CD4-positive, alpha-beta T cell (primary cell): ENCODE measurements at regions not wholly inside any gene's neighbourhood (a gene's known extent, or its start where the extent isn't known, plus 50 kb on each side); places are given as distances from the start of the nearest gene placed in this dataset.

Source experiments
- ATAC-seq: fragments of 200-7000 bp; cut with Tn5 transposase; one replicate; pipeline ENCODE4 v1.10.0; 2022; ENCODE audit warnings: mild to moderate bottlenecking; ENCODE audit not compliant: poor library complexity
- CTCF ChIA-PET: fragments of 350-600 bp; sonication (Branson Sonifier 250); formaldehyde crosslinking; loops from one replicate; lab custom pipeline; 2021; ENCODE audit warnings: antibody characterized with exemption, inconsistent platforms; lab: Charles Lee
- POLR2A ChIA-PET: fragments of 350-600 bp; sonication (Branson Sonifier 250); formaldehyde crosslinking; loops from one replicate; lab custom pipeline; 2021; ENCODE audit warnings: antibody characterized with exemption, inconsistent platforms; lab: Charles Lee
- DNase-seq, 14 experiments: peaks; one replicate each; pipeline ENCODE4 v3.0.0-alpha.2; 2013 to 2020; ENCODE audit warnings: mixed read lengths in 2 of 14
- H3K27ac ChIP-seq, 2 donors: one replicate each; pipeline versions ENCODE4 v1.5.1 to v1.7.0; 2013; ENCODE audit warnings: low read length in 2 of 2, low read depth in 1 of 2, mild to moderate bottlenecking in 1 of 2
- H3K27me3 ChIP-seq, 2 experiments: 1 replicate in 1 of 2; 2 replicates in 1 of 2; pipeline versions ENCODE4 v1.6.1 to v1.7.0; 2013; ENCODE audit warnings: low read length in 2 of 2, control low read depth in 1 of 2, mild to moderate bottlenecking in 1 of 2, moderate library complexity in 1 of 2; ENCODE audit not compliant: insufficient read depth in 2 of 2, control insufficient read depth in 1 of 2
- H3K36me3 ChIP-seq: one replicate; pipeline ENCODE4 v1.6.1; 2013; ENCODE audit warnings: low read length, control low read depth; ENCODE audit not compliant: insufficient read depth
- H3K4me1 ChIP-seq: one replicate; pipeline ENCODE4 v1.6.1; 2013; ENCODE audit warnings: low read length, control low read depth; ENCODE audit not compliant: insufficient read depth
- H3K4me3 ChIP-seq: one replicate; pipeline ENCODE4 v1.5.1; 2013; ENCODE audit warnings: mild to moderate bottlenecking, low read length, moderate library complexity
- H3K9me3 ChIP-seq, 2 experiments: 1 replicate in 1 of 2; 2 replicates in 1 of 2; pipeline versions ENCODE4 v1.6.1 to v1.7.0; 2013; ENCODE audit warnings: low read length in 2 of 2, mild to moderate bottlenecking in 2 of 2, control low read depth in 1 of 2, moderate library complexity in 1 of 2; ENCODE audit not compliant: control insufficient read depth in 1 of 2, insufficient read depth in 1 of 2
- H3K27ac Mint-ChIP-seq: one replicate; pipeline ENCODE4 v1.8.0; 2020; ENCODE audit warnings: mixed read lengths
- H3K27me3 Mint-ChIP-seq: one replicate; pipeline ENCODE4 v1.8.0; 2021; ENCODE audit warnings: mixed read lengths
- H3K36me3 Mint-ChIP-seq: one replicate; pipeline ENCODE4 v1.8.0; 2021; ENCODE audit warnings: low read depth, mixed read lengths
- H3K4me1 Mint-ChIP-seq: one replicate; pipeline ENCODE4 v1.8.0; 2021; ENCODE audit warnings: low read depth, mixed read lengths
- H3K4me3 Mint-ChIP-seq: one replicate; pipeline ENCODE4 v1.8.0; 2020; ENCODE audit warnings: mild to moderate bottlenecking, mixed read lengths
- H3K9me3 Mint-ChIP-seq: one replicate; pipeline ENCODE4 v1.8.0; 2020; ENCODE audit warnings: mixed read lengths
- intact Hi-C, 2 experiments: fragments of 100-400 bp; cut with DNase I in 1 of 2; cut with micrococcal nuclease in 1 of 2; formaldehyde crosslinking; loops; one replicate each; pipeline versions ENCODE4 v1.15.1 to v1.9.0; 2023 to 2025; cut with DNase I, micrococcal nuclease
- TF ChIP-seq, protein P1 (sequence below): fragments of 200-600 bp; IDR thresholded peaks from one replicate; pipeline ENCODE4 v1.8.0; 2022; ENCODE audit warnings: antibody characterized with exemption, mild to moderate bottlenecking

DNA sequence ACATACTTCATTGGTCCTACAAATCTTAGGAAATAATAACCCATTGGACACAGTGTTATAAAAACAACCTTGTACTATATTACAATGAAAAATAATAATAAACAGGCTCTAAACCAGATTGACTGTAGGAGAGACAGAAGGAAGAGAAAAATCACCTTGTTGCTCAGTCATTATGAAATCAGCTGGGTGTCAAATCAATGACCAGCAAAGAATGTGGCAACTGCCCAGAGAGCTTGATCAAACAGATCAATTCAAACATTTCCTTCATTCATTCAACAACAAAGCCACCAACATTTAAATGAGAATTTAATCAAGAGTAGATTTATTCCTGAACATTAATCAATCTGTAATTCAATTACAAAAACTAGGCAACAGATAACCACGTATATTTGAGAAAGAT lies 671.9 kb upstream of the CHAC2 start:
- CTCF ChIA-PET: no interaction called here

DNA sequence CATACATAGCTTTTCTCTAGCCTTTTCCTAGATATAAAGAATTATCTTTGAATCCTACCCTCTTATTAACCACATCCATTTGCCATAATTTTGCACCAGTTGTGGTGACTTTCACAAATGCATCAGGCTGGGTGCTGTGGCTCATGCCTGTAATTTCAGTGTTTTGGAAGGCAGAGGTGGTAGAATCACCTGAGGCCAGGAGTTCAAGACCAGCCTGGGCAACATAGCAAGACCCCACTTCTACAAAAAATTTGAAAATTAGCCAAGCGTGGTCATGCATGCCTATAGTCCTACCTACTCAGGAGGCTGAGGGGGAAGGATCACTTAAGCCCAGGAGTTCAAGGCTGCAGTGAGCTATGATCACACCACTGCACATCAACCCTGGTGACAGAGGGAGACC lies 672.4 kb upstream of the CHAC2 start:
- H3K27me3 Mint-ChIP-seq: no peaks in the 10 kb centered on the region

More for the DNA sequence above, 671.9 kb upstream of the CHAC2 start:
- TF ChIP-seq, protein P1, sequence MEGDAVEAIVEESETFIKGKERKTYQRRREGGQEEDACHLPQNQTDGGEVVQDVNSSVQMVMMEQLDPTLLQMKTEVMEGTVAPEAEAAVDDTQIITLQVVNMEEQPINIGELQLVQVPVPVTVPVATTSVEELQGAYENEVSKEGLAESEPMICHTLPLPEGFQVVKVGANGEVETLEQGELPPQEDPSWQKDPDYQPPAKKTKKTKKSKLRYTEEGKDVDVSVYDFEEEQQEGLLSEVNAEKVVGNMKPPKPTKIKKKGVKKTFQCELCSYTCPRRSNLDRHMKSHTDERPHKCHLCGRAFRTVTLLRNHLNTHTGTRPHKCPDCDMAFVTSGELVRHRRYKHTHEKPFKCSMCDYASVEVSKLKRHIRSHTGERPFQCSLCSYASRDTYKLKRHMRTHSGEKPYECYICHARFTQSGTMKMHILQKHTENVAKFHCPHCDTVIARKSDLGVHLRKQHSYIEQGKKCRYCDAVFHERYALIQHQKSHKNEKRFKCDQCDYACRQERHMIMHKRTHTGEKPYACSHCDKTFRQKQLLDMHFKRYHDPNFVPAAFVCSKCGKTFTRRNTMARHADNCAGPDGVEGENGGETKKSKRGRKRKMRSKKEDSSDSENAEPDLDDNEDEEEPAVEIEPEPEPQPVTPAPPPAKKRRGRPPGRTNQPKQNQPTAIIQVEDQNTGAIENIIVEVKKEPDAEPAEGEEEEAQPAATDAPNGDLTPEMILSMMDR: no peak
- Mint-ChIP-seq H3K4me1 (no peaks in the 10 kb centered on the region), H3K27ac (no peak overlapping the region), H3K9me3 (no peaks in the 10 kb centered on the region), H3K27me3 (no peaks in the 10 kb centered on the region), H3K36me3 (no peaks in the 10 kb centered on the region), H3K4me3 (no peak overlapping the region)
- Histone ChIP-seq H3K4me3 (no peak overlapping the region), H3K36me3 (no peaks in the 10 kb centered on the region), H3K4me1 (no peaks in the 10 kb centered on the region), H3K27me3 (no peaks in the 10 kb centered on the region), H3K9me3 (no peaks in the 10 kb centered on the region), H3K27ac (no peak overlapping the region)
- DNase-seq: no peak
- ATAC-seq: no peak
- intact Hi-C loops: no loop called here
- POLR2A ChIA-PET: no interaction called here

DNA sequence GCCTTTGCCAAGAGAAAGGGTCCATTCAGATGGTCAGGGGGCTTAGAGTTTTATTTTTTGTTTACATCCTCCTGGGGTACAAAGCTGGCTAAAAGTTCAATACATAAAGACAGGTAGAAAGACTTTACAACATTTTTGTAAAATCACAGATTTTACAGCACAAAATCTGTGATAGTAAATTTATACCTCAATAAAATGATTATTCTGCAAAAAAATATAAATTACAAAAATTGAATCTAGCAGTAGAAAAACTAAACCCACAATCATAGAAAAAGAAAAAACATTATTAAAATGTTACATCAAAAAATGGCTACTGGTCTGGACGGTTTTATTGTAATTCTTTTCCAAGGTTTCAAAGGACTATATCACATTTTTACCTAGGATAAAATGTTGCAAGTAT lies 674.2 kb upstream of the CHAC2 start:
- DNase-seq (no peak), ATAC-seq (no peak)
- peaks cover 0 to 6% of the 10 kb centered on the region in 2 experiments for H3K9me3 ChIP-seq
- Mint-ChIP-seq H3K36me3 (no peaks in the 10 kb centered on the region), H3K9me3 (no peaks in the 10 kb centered on the region), H3K27me3 (no peaks in the 10 kb centered on the region), H3K4me1 (no peaks in the 10 kb centered on the region), H3K27ac (no peak overlapping the region), H3K4me3 (no peak overlapping the region)
- intact Hi-C loops: no loop called here
- TF ChIP-seq, protein P1: no peak
- H3K27ac ChIP-seq: no peak overlapping the region
- no peaks in the 10 kb centered on the region for H3K36me3 ChIP-seq
- ChIA-PET CTCF (no interaction called here), POLR2A (no interaction called here)
- no peak overlapping the region for H3K4me3 ChIP-seq
- H3K4me1 ChIP-seq: no peaks in the 10 kb centered on the region
- no peaks in the 10 kb centered on the region for H3K27me3 ChIP-seq

More for the DNA sequence above, 672.4 kb upstream of the CHAC2 start:
- no peaks in the 10 kb centered on the region for H3K27me3 ChIP-seq
- POLR2A ChIA-PET: no interaction called here
- H3K4me3 Mint-ChIP-seq: no peak overlapping the region
- H3K27ac ChIP-seq: no peak overlapping the region
- H3K9me3 ChIP-seq: no peaks in the 10 kb centered on the region
- CTCF ChIA-PET: no interaction called here
- H3K36me3 Mint-ChIP-seq: no peaks in the 10 kb centered on the region
- H3K9me3 Mint-ChIP-seq: no peaks in the 10 kb centered on the region
- no peak overlapping the region for H3K4me3 ChIP-seq
- TF ChIP-seq, protein P1: no peak
- no peak overlapping the region for H3K27ac Mint-ChIP-seq
- H3K4me1 Mint-ChIP-seq: no peaks in the 10 kb centered on the region
- DNase-seq (no peak), ATAC-seq (no peak)
- H3K4me1 ChIP-seq: no peaks in the 10 kb centered on the region
- intact Hi-C loops: no loop called here
- H3K36me3 ChIP-seq: no peaks in the 10 kb centered on the region
